K562 (cell line): ENCODE measurements at regions not wholly inside any gene's neighbourhood (a gene's known extent, or its start where the extent isn't known, plus 50 kb on each side); places are given as distances from the start of the nearest gene placed in this dataset.

Experiments used
- CBX2 ChIP-seq: fragments of 200-600 bp; sonication (generic); IDR thresholded peaks from one replicate; pipeline ENCODE4 v1.6.1; 2012; ENCODE audit warnings: mild to moderate bottlenecking, low read length, inconsistent platforms; ENCODE audit not compliant: insufficient read depth, poor library complexity, severe bottlenecking
- CHAMP1 ChIP-seq: fragments of 450-650 bp; IDR thresholded peaks from 2 replicates; pipeline ENCODE4 v1.6.1; 2016; ENCODE audit warnings: mild to moderate bottlenecking
- E2F1 ChIP-seq: sonication (generic); formaldehyde crosslinking; IDR thresholded peaks from 2 replicates; pipeline ENCODE4 v1.8.1; 2023; ENCODE audit warnings: mild to moderate bottlenecking, missing genetic modification reagents, moderate library complexity
- FOXM1 ChIP-seq, 2 experiments: fragments of 450-650 bp in 1 of 2; sonication (generic) in 1 of 2; formaldehyde crosslinking in 1 of 2; IDR thresholded peaks; 2 replicates each; pipeline versions ENCODE4 v1.6.1 to v1.9.0; 2017 to 2022; ENCODE audit warnings: low read depth in 2 of 2, mild to moderate bottlenecking in 2 of 2, missing genetic modification reagents in 1 of 2, moderate library complexity in 1 of 2
- IRF2 ChIP-seq: sonication (generic); formaldehyde crosslinking; IDR thresholded peaks from 2 replicates; pipeline ENCODE4 v1.8.1; 2022; ENCODE audit warnings: mild to moderate bottlenecking, missing genetic modification reagents
- MAZ ChIP-seq, 2 experiments: fragments of 450-650 bp in 1 of 2; sonication (generic) in 1 of 2; formaldehyde crosslinking; IDR thresholded peaks in 1 of 2; conservative IDR thresholded peaks in 1 of 2; 2 replicates each; pipeline versions ENCODE4 v1.4.0 to v1.5.0; 2020; ENCODE audit warnings: mild to moderate bottlenecking in 1 of 2, missing genetic modification reagents in 1 of 2
- MYNN ChIP-seq, 2 experiments: sonication (generic); formaldehyde crosslinking in 1 of 2; IDR thresholded peaks; 2 replicates each; pipeline versions ENCODE4 v1.5.0 to v1.6.1; 2016 to 2020; ENCODE audit warnings: antibody characterized with exemption in 1 of 2, missing genetic modification reagents in 1 of 2
- NFIC ChIP-seq: fragments of 450-650 bp; IDR thresholded peaks from 2 replicates; pipeline ENCODE4 v1.6.1; 2017; ENCODE audit warnings: mild to moderate bottlenecking, inconsistent platforms
- NFYB ChIP-seq: IDR thresholded peaks from 2 replicates; pipeline ENCODE4 v1.6.1; 2011; ENCODE audit warnings: mild to moderate bottlenecking, moderate library complexity; ENCODE audit not compliant: insufficient read length; ENCODE audit errors: extremely low read depth
- NR2C2 ChIP-seq, 2 experiments: fragments of 200-800 bp in 1 of 2; sonication (Bioruptor generic) in 1 of 2; sonication (generic) in 1 of 2; formaldehyde crosslinking in 1 of 2; IDR thresholded peaks; 2 replicates each; pipeline versions ENCODE4 v1.6.1 to v1.8.0; 2016 to 2022; ENCODE audit warnings: mild to moderate bottlenecking in 1 of 2, missing compliant biosample characterization in 1 of 2, missing genetic modification characterization in 1 of 2, missing genetic modification reagents in 1 of 2
- PKNOX1 ChIP-seq: fragments of 450-650 bp; IDR thresholded peaks from 2 replicates; pipeline ENCODE4 v1.6.1; 2016
- POLR2B ChIP-seq: fragments of 450-650 bp; IDR thresholded peaks from 2 replicates; pipeline ENCODE4 v1.6.1; 2018; ENCODE audit warnings: low read depth; ENCODE audit not compliant: partially characterized antibody
- POLR2G ChIP-seq: fragments of 200-400 bp; formaldehyde crosslinking; IDR thresholded peaks from 2 replicates; pipeline ENCODE4 v1.6.1; 2017; ENCODE audit warnings: low read depth, mild to moderate bottlenecking, antibody characterized with exemption, low read length, moderate library complexity
- RBM17 ChIP-seq: fragments of 200-400 bp; formaldehyde crosslinking; IDR thresholded peaks from 2 replicates; pipeline ENCODE4 v1.6.1; 2017; ENCODE audit warnings: low read depth, mild to moderate bottlenecking, low read length, borderline replicate concordance
- SAFB ChIP-seq: fragments of 200-400 bp; formaldehyde crosslinking; IDR thresholded peaks from 2 replicates; pipeline ENCODE4 v1.6.1; 2017; ENCODE audit warnings: low read depth, low read length, borderline replicate concordance
- SIN3A ChIP-seq, 2 experiments: fragments of 150-350 bp in 1 of 2; IDR thresholded peaks; 2 replicates each; pipeline ENCODE4 v1.6.1; 2011 to 2016; ENCODE audit warnings: borderline replicate concordance in 2 of 2, low read depth in 2 of 2, low read length in 2 of 2, mild to moderate bottlenecking in 2 of 2, moderate library complexity in 2 of 2; ENCODE audit not compliant: control insufficient read depth in 1 of 2
- SMARCA4 ChIP-seq: fragments of 450-650 bp; IDR thresholded peaks from 2 replicates; pipeline ENCODE4 v1.6.1; 2016
- ZFPM2 ChIP-seq: fragments of 250-450 bp; sonication (Bioruptor Pico); IDR thresholded peaks from 2 replicates; pipeline ENCODE4 v1.5.1; 2022; ENCODE audit warnings: mild to moderate bottlenecking
- ZNF197 ChIP-seq: fragments of 200-800 bp; sonication (Bioruptor generic); IDR thresholded peaks from 2 replicates; pipeline ENCODE4 v1.6.1; 2016; ENCODE audit warnings: low read depth, missing genetic modification characterization, missing compliant biosample characterization
- ZNF436 ChIP-seq: fragments of 250-450, 450-650 bp; sonication (Bioruptor Pico); formaldehyde crosslinking; IDR thresholded peaks from 2 replicates; pipeline ENCODE4 v1.7.0; 2020; ENCODE audit warnings: mild to moderate bottlenecking
- ZNF444 ChIP-seq: fragments of 250-450 bp; sonication (Bioruptor Pico); IDR thresholded peaks from 2 replicates; pipeline ENCODE4 v1.4.0; 2020; ENCODE audit warnings: mild to moderate bottlenecking, moderate library complexity
- ZNF764 ChIP-seq: fragments of 250-450 bp; sonication (Bioruptor Pico); IDR thresholded peaks from 2 replicates; pipeline ENCODE4 v1.4.0; 2020; ENCODE audit warnings: low read depth, mild to moderate bottlenecking, moderate library complexity
- ZNF778 ChIP-seq: fragments of 450-650 bp; formaldehyde crosslinking; IDR thresholded peaks from 2 replicates; pipeline ENCODE4 v1.4.0; 2020; ENCODE audit warnings: mild to moderate bottlenecking, moderate library complexity

GRCh38 chr1:65525266-65526048 is 105.0 kb downstream of the LEPR start (continued):
- no peak for TF ChIP-seq NFYB
- TF ChIP-seq POLR2G, result peak; percentile 86
- no peak for TF ChIP-seq CHAMP1
- no peak for TF ChIP-seq FOXM1 (IDR thresholded peaks at IDR 0.05; ENCODE audit: low read depth)
- TF ChIP-seq FOXM1 (CRISPR knock-in tag; IDR thresholded peaks at IDR 0.05; ENCODE audit: low read depth), result peak; percentile 64; the same call in 1 of the 2 replicates
- no peak for TF ChIP-seq E2F1
- no peak for TF ChIP-seq SMARCA4
- no peak for TF ChIP-seq ZFPM2 (CRISPR knock-in tag)
- TF ChIP-seq RBM17, result no peak
- no peak for TF ChIP-seq POLR2B
- no peak for TF ChIP-seq PKNOX1
- TF ChIP-seq MAZ (CRISPR knock-in tag; conservative IDR thresholded peaks at IDR 0.05 in 1 of 2, IDR thresholded peaks at IDR 0.05 in 1 of 2), result peak; percentile 30 to 39; a peak in 2 of 4 replicates
- 0 out of 2 replicates have a peak, but pooled peaks have one; percentile 20 for TF ChIP-seq NFIC
- TF ChIP-seq ZNF197 (CRISPR knock-in tag), result no peak
- no peak for TF ChIP-seq ZNF778
- TF ChIP-seq SIN3A (IDR thresholded peaks at IDR 0.05; ENCODE audit: borderline replicate concordance in 2 of 2, control insufficient read depth in 1 of 2, low read depth in 2 of 2, low read length in 2 of 2), result no peak
- peak; percentile 49; the same call in 1 of the 2 replicates for TF ChIP-seq SAFB
- no peak for TF ChIP-seq IRF2 (CRISPR knock-in tag)
- no peak for TF ChIP-seq ZNF436 (CRISPR knock-in tag)
- TF ChIP-seq ZNF764 (CRISPR knock-in tag), result no peak
- no peak for TF ChIP-seq NR2C2 (CRISPR knock-in tag; IDR thresholded peaks at IDR 0.05)
- TF ChIP-seq NR2C2 (tag; IDR thresholded peaks at IDR 0.05), result no peak
- no peak for TF ChIP-seq CBX2
- TF ChIP-seq MYNN (IDR thresholded peaks at IDR 0.05), result no peak
- TF ChIP-seq MYNN (CRISPR knock-in tag; IDR thresholded peaks at IDR 0.05), result no peak
- no peak for TF ChIP-seq ZNF444 (CRISPR knock-in tag)
